H1 (cell line): ENCODE measurements at regions not wholly inside any gene's neighbourhood (a gene's known extent, or its start where the extent isn't known, plus 50 kb on each side); places are given as distances from the start of the nearest gene placed in this dataset.

Source experiments
- CTCF ChIA-PET: fragments of 300-600 bp; sonication (Branson Sonifier 250); formaldehyde crosslinking; loops from one replicate; lab custom pipeline; 2021; ENCODE audit not compliant: partially characterized antibody; lab: Charles Lee
- POLR2A ChIA-PET: fragments of 300-600 bp; sonication (Branson Sonifier 250); formaldehyde crosslinking; loops from one replicate; lab custom pipeline; 2021; ENCODE audit warnings: inconsistent platforms; ENCODE audit not compliant: partially characterized antibody; lab: Charles Lee
- DNase-seq, 2 experiments: peaks; one replicate each; pipeline versions ENCODE4 v3.0.0 to v3.0.0-alpha.2; 2010 to 2022; ENCODE audit warnings: low spot score in 2 of 2, low read depth in 1 of 2, mixed read lengths in 1 of 2
- FAIRE-seq: peaks from 2 replicates; lab custom pipeline; 2011; peaks lifted over from hg19 to GRCh38; lab: Jason Lieb, UNC
- H2AFZ ChIP-seq: 2 replicates; pipeline ENCODE4 v1.8.1; 2012; ENCODE audit warnings: low read length, inconsistent platforms
- H2AK5ac ChIP-seq: 2 replicates; pipeline ENCODE4 v1.6.1; 2013; ENCODE audit warnings: low read depth, low read length
- H2BK120ac ChIP-seq: replicated peaks from 2 replicates; pipeline ENCODE3; 2013; ENCODE audit warnings: low read depth, low read length, inconsistent platforms
- H2BK12ac ChIP-seq: 2 replicates; pipeline ENCODE4 v1.6.1; 2013; ENCODE audit warnings: low read depth, low read length
- H2BK15ac ChIP-seq: 2 replicates; pipeline ENCODE4 v1.6.1; 2013; ENCODE audit warnings: low read length
- H2BK20ac ChIP-seq: 2 replicates; pipeline ENCODE4 v1.6.1; 2013; ENCODE audit warnings: low read length
- H2BK5ac ChIP-seq: 2 replicates; pipeline ENCODE4 v1.6.1; 2013; ENCODE audit warnings: low read depth, low read length
- H3K14ac ChIP-seq: 2 replicates; pipeline ENCODE4 v1.6.1; 2013; ENCODE audit warnings: inconsistent platforms; ENCODE audit not compliant: insufficient read length
- H3K18ac ChIP-seq: 2 replicates; pipeline ENCODE4 v1.6.1; 2013; ENCODE audit warnings: low read length; ENCODE audit errors: extremely low read depth
- H3K23ac ChIP-seq: 2 replicates; pipeline ENCODE4 v1.6.1; 2013; ENCODE audit warnings: inconsistent platforms; ENCODE audit not compliant: insufficient read length
- H3K23me2 ChIP-seq: 2 replicates; pipeline ENCODE4 v1.6.1; 2013; ENCODE audit warnings: low read depth, low read length
- H3K27ac ChIP-seq: 2 replicates; pipeline ENCODE4 v1.6.1; 2011; ENCODE audit warnings: low read depth, low read length, inconsistent platforms
- H3K27me3 ChIP-seq, 4 experiments: replicated peaks in 1 of 4; 1 replicate in 1 of 4; 2 replicates in 3 of 4; pipeline versions ENCODE4 v1.6.1 to v1.8.1; 2011 to 2013; ENCODE audit warnings: low read length in 3 of 4, mild to moderate bottlenecking in 3 of 4, inconsistent platforms in 2 of 4, mixed read lengths in 2 of 4, moderate library complexity in 1 of 4; ENCODE audit not compliant: control insufficient read depth in 3 of 4, insufficient read depth in 3 of 4; ENCODE audit errors: extremely low read depth in 1 of 4
- H3K36me3 ChIP-seq, 4 experiments: 2 replicates each; pipeline versions ENCODE4 v1.6.1 to v1.8.1; 2011 to 2013; ENCODE audit warnings: mild to moderate bottlenecking in 4 of 4, low read length in 3 of 4, moderate library complexity in 2 of 4, control low read depth in 1 of 4, inconsistent platforms in 1 of 4; ENCODE audit not compliant: insufficient read depth in 4 of 4, control insufficient read depth in 2 of 4
- H3K4ac ChIP-seq: replicated peaks from 2 replicates; pipeline ENCODE3; 2013; ENCODE audit warnings: low read length, low read depth, mixed read lengths, inconsistent platforms; ENCODE audit not compliant: insufficient read length
- H3K4me1 ChIP-seq, 4 experiments: replicated peaks in 1 of 4; 1 replicate in 1 of 4; 2 replicates in 3 of 4; pipeline versions ENCODE4 v1.6.1 to v1.8.1; 2011 to 2013; ENCODE audit warnings: low read length in 3 of 4, inconsistent platforms in 2 of 4, mixed read lengths in 1 of 4; ENCODE audit not compliant: insufficient read depth in 4 of 4, control insufficient read depth in 3 of 4
- H3K4me2 ChIP-seq, 2 experiments: 2 replicates each; pipeline versions ENCODE4 v1.6.1 to v1.8.1; 2011 to 2013; ENCODE audit warnings: low read depth in 2 of 2, low read length in 2 of 2, control low read depth in 1 of 2, inconsistent platforms in 1 of 2, mild to moderate bottlenecking in 1 of 2; ENCODE audit not compliant: insufficient read depth in 1 of 2
- H3K4me3 ChIP-seq, 4 experiments: fragments of 200-600, 300-600 bp in 1 of 4; sonication (generic), shearing (Covaris generic), sonication (Bioruptor Twin) in 1 of 4; 2 replicates each; pipeline versions ENCODE4 v1.5.1 to v1.8.1; 2011 to 2016; ENCODE audit warnings: low read length in 4 of 4, low read depth in 3 of 4, control low read depth in 2 of 4, inconsistent platforms in 2 of 4, mild to moderate bottlenecking in 2 of 4, mixed read lengths in 1 of 4, moderate library complexity in 1 of 4; ENCODE audit not compliant: insufficient read depth in 2 of 4; ENCODE audit errors: extremely low read depth in 1 of 4
- H3K56ac ChIP-seq: replicated peaks from 2 replicates; pipeline ENCODE3; 2013; ENCODE audit warnings: low read depth, mild to moderate bottlenecking, mixed read lengths, low read length, inconsistent platforms; ENCODE audit not compliant: insufficient read length
- H3K79me1 ChIP-seq: 2 replicates; pipeline ENCODE4 v1.6.1; 2013; ENCODE audit warnings: low read depth, low read length, control low read depth
- H3K79me2 ChIP-seq, 2 experiments: 2 replicates each; pipeline versions ENCODE4 v1.6.1 to v1.8.1; 2012 to 2013; ENCODE audit warnings: low read length in 2 of 2, mild to moderate bottlenecking in 2 of 2, inconsistent platforms in 1 of 2; ENCODE audit not compliant: insufficient read depth in 2 of 2, control insufficient read depth in 1 of 2
- H3K9ac ChIP-seq, 4 experiments: replicated peaks in 1 of 4; 1 replicate in 1 of 4; 2 replicates in 3 of 4; pipeline versions ENCODE4 v1.6.1 to v1.8.1; 2011 to 2013; ENCODE audit warnings: low read depth in 3 of 4, low read length in 3 of 4, control low read depth in 2 of 4, mild to moderate bottlenecking in 2 of 4, moderate library complexity in 2 of 4, inconsistent platforms in 1 of 4; ENCODE audit errors: extremely low read depth in 1 of 4
- H3K9me3 ChIP-seq, 2 experiments: 2 replicates each; pipeline versions ENCODE4 v1.6.1 to v1.8.1; 2012 to 2013; ENCODE audit warnings: mild to moderate bottlenecking in 2 of 2, moderate library complexity in 2 of 2, control low read depth in 1 of 2, inconsistent platforms in 1 of 2, low read depth in 1 of 2, low read length in 1 of 2, mixed read lengths in 1 of 2; ENCODE audit not compliant: insufficient read depth in 2 of 2
- H4K20me1 ChIP-seq, 2 experiments: replicated peaks in 1 of 2; 2 replicates each; pipeline versions ENCODE3 to v1.8.1; 2011 to 2013; ENCODE audit warnings: inconsistent platforms in 2 of 2, low read length in 2 of 2, mild to moderate bottlenecking in 1 of 2; ENCODE audit not compliant: insufficient read depth in 2 of 2, control insufficient read depth in 1 of 2
- H4K5ac ChIP-seq: 2 replicates; pipeline ENCODE4 v1.6.1; 2013; ENCODE audit warnings: low read length, low read depth, mixed read lengths, inconsistent platforms; ENCODE audit not compliant: insufficient read length
- H4K8ac ChIP-seq: 2 replicates; pipeline ENCODE4 v1.8.0; 2013; ENCODE audit warnings: mild to moderate bottlenecking, moderate library complexity, low read length, inconsistent platforms; ENCODE audit not compliant: insufficient read depth; ENCODE audit errors: extremely low read depth
- H4K91ac ChIP-seq: replicated peaks from 2 replicates; pipeline ENCODE3; 2013; ENCODE audit warnings: low read length, mixed read lengths, inconsistent platforms; ENCODE audit not compliant: insufficient read length
- WGBS, 2 experiments: shearing (Covaris generic) in 1 of 2; methylation state at CpG; one replicate each; pipeline versions ENCODE4 v1.1.6 to v1.1.7; 2013 to 2015; ENCODE audit warnings: low lambda C conversion rate in 2 of 2, mixed read lengths in 2 of 2, inconsistent platforms in 1 of 2, low coverage in 1 of 2, missing lambda C conversion rate in 1 of 2; ENCODE audit not compliant: insufficient replicate concordance in 2 of 2, insufficient coverage in 1 of 2, insufficient read length in 1 of 2; ENCODE audit errors: extremely low coverage in 1 of 2, missing lambda C conversion rate in 1 of 2; 5-methylcytosine and 5-hydroxymethylcytosine counted together

DNA sequence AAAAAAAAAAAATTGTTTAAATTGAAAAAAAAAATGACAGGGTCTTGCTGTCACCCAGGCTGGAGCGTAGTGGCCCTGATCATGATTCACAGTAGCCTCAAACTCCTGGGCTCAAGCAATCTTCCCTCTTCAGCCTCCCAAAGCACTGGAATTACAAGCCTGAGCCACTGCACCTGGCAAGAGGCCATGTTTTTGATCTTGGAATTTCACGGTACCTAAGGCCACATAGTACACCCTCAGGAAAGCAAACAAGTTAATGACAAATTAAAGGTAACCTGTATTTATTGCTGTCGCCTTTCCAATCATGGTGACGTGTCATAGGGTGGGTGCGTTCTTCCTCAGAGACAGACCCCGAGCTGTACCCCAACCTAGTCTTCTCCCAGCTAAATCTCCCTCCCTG is 79.2 kb downstream of the LINC00237 start:
- 95% methylated on average over 6 of the region's 6 CpGs; no CpG with 5 or more reads in 1 of the 2 experiments for WGBS, 2 experiments
- no peaks in the 10 kb centered on the region for H3K9me3 ChIP-seq
- H3K36me3 ChIP-seq = no peaks in the 10 kb centered on the region
- no peaks in the 10 kb centered on the region for H3K79me2 ChIP-seq
- H4K20me1 ChIP-seq = no peaks in the 10 kb centered on the region
- no peak overlapping the region for H2BK12ac ChIP-seq
- H3K9ac ChIP-seq = no peak overlapping the region
- H3K56ac ChIP-seq = no peak overlapping the region
- no peak overlapping the region for H3K27ac ChIP-seq
- no peak for DNase-seq
- no peak overlapping the region for H3K4me3 ChIP-seq
- no peak overlapping the region for H3K18ac ChIP-seq
- H3K4me2 ChIP-seq = no peak overlapping the region
- no peak overlapping the region for H2BK5ac ChIP-seq
- CTCF ChIA-PET = interaction anchor here (0.6 to 2.2 kb wide), 22 partner anchors 10 to 618 kb away, joined by 3 to 19 read pairs (median 3); no protein-coding TSS in a partner anchor
- H3K14ac ChIP-seq = no peak overlapping the region
- no peak overlapping the region for H2BK120ac ChIP-seq
- no peaks in the 10 kb centered on the region for H3K27me3 ChIP-seq
- H2AFZ ChIP-seq = no peak overlapping the region
- POLR2A ChIA-PET = interaction anchor here (0.7 kb wide), 1 partner anchor 61 kb away, joined by 3 read pairs; no protein-coding TSS in a partner anchor
- H3K23me2 ChIP-seq = no peaks in the 10 kb centered on the region; the same call in 1 of the 2 replicates
- H2AK5ac ChIP-seq = no peak overlapping the region
- no peak overlapping the region for H3K4ac ChIP-seq
- no peak overlapping the region for H2BK20ac ChIP-seq
- H3K79me1 ChIP-seq = no peaks in the 10 kb centered on the region
- no peak overlapping the region for H3K23ac ChIP-seq
- no peak overlapping the region for H4K8ac ChIP-seq
- H4K5ac ChIP-seq = no peak overlapping the region
- no peak for FAIRE-seq
- H3K4me1 ChIP-seq = no peaks in the 10 kb centered on the region
- no peak overlapping the region for H4K91ac ChIP-seq
- no peak overlapping the region for H2BK15ac ChIP-seq
